ENCODE measurements at regions not wholly inside any gene's neighbourhood (a gene's known extent, or its start where the extent isn't known, plus 50 kb on each side); places are given as distances from the start of the nearest gene placed in this dataset.

DNA sequence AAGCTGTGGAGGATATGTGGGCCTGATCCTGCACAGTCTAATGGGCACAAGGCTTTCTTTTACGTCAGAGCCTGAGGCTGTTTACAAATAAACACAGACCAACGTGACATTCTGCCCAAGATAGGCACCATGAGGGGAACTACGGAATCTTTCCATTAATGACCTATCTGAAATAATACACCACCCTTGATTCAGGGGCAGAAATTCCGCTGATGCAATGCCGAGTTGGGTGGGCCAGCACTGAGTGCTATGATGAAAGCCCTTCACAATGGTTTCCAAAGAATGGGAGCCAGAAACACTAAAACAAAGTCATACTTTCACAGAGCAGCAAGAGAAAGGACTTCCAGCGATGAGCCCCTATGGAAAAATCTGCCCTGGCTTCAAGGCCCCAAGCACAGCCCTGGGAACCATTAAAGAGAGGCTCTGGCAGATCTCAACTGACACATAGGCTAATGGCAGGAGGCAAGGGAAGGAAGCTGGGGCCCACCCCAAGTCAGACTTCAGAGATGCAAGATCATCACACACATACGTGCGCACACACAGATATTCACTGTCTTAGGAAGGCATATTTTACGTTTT lies 72.2 kb upstream of the DLX6 start:
- TF ChIP-seq POLR2A (IDR thresholded peaks at IDR 0.05; ENCODE audit: extremely low read depth, insufficient read length), result no peak
- TF ChIP-seq, protein P1, sequence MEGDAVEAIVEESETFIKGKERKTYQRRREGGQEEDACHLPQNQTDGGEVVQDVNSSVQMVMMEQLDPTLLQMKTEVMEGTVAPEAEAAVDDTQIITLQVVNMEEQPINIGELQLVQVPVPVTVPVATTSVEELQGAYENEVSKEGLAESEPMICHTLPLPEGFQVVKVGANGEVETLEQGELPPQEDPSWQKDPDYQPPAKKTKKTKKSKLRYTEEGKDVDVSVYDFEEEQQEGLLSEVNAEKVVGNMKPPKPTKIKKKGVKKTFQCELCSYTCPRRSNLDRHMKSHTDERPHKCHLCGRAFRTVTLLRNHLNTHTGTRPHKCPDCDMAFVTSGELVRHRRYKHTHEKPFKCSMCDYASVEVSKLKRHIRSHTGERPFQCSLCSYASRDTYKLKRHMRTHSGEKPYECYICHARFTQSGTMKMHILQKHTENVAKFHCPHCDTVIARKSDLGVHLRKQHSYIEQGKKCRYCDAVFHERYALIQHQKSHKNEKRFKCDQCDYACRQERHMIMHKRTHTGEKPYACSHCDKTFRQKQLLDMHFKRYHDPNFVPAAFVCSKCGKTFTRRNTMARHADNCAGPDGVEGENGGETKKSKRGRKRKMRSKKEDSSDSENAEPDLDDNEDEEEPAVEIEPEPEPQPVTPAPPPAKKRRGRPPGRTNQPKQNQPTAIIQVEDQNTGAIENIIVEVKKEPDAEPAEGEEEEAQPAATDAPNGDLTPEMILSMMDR (IDR thresholded peaks at IDR 0.05; ENCODE audit: low read depth, low read length), result no peak
- TF ChIP-seq, protein P2, sequence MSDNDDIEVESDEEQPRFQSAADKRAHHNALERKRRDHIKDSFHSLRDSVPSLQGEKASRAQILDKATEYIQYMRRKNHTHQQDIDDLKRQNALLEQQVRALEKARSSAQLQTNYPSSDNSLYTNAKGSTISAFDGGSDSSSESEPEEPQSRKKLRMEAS (IDR thresholded peaks at IDR 0.05; ENCODE audit: low read depth, low read length), result no peak
- TF ChIP-seq MYC (IDR thresholded peaks at IDR 0.05; ENCODE audit: low read depth, low read length), result no peak

Measured in NB4 (cell line).